ENCODE measurements at regions not wholly inside any gene's neighbourhood (a gene's known extent, or its start where the extent isn't known, plus 50 kb on each side); places are given as distances from the start of the nearest gene placed in this dataset.

- no peak for TF ChIP-seq CTCF (IDR thresholded peaks at IDR 0.05; ENCODE audit: low read depth, low read length)
- Histone ChIP-seq H3K4me1 (no peaks in the 10 kb centered on the region), H3K27me3 (no peaks in the 10 kb centered on the region; the same call in 1 of the 2 replicates), H3K9me3 (no peaks in the 10 kb centered on the region), H3K4me3 (ENCODE audit: low read depth, low read length) (no peak overlapping the region), H3K36me3 (no peaks in the 10 kb centered on the region)
- no peak for DNase-seq
Measured at GRCh38 chr7:17600340-17600752, 301.9 kb downstream of the AHR start.

- Histone ChIP-seq H3K27me3 (no peaks in the 10 kb centered on the region; the same call in 1 of the 2 replicates), H3K4me1 (no peaks in the 10 kb centered on the region), H3K4me3 (ENCODE audit: low read depth, low read length) (no peak overlapping the region), H3K9me3 (no peaks in the 10 kb centered on the region), H3K36me3 (no peaks in the 10 kb centered on the region)
- no peak for DNase-seq
- TF ChIP-seq CTCF (IDR thresholded peaks at IDR 0.05; ENCODE audit: low read depth, low read length), result no peak
Measured at GRCh38 chr7:17601921-17602320, 303.5 kb downstream of the AHR start.

GRCh38 chr7:17608114-17608833, 309.8 kb downstream of the AHR start:
- Histone ChIP-seq H3K27me3 (no peaks in the 10 kb centered on the region), H3K4me1 (no peaks in the 10 kb centered on the region), H3K9me3 (no peaks in the 10 kb centered on the region), H3K36me3 (no peaks in the 10 kb centered on the region), H3K4me3 (ENCODE audit: low read depth, low read length) (no peak overlapping the region)
- TF ChIP-seq CTCF (IDR thresholded peaks at IDR 0.05; ENCODE audit: low read depth, low read length), result no peak
- DNase-seq, result no peak

- no peak for TF ChIP-seq CTCF (IDR thresholded peaks at IDR 0.05; ENCODE audit: low read depth, low read length)
- Histone ChIP-seq H3K4me3 (ENCODE audit: low read depth, low read length) (no peak overlapping the region), H3K9me3 (no peaks in the 10 kb centered on the region), H3K4me1 (no peaks in the 10 kb centered on the region), H3K36me3 (no peaks in the 10 kb centered on the region), H3K27me3 (no peaks in the 10 kb centered on the region)
- DNase-seq, result no peak
Measured at GRCh38 chr7:17611611-17612010, 313.2 kb downstream of the AHR start.

- no peaks in the 10 kb centered on the region for H3K4me1 ChIP-seq
- DNase-seq, result no peak
- no peaks in the 10 kb centered on the region for H3K36me3 ChIP-seq
- TF ChIP-seq CTCF (IDR thresholded peaks at IDR 0.05; ENCODE audit: low read depth, low read length), result no peak
- H3K9me3 ChIP-seq, result no peaks in the 10 kb centered on the region
- H3K4me3 ChIP-seq (ENCODE audit: low read depth, low read length), result no peak overlapping the region
- H3K27me3 ChIP-seq, result no peaks in the 10 kb centered on the region
Measured at GRCh38 chr7:17613338-17614041, 315.0 kb downstream of the AHR start.

- H3K4me1 ChIP-seq, result no peaks in the 10 kb centered on the region
- no peak for TF ChIP-seq CTCF (IDR thresholded peaks at IDR 0.05; ENCODE audit: low read depth, low read length)
- H3K4me3 ChIP-seq (ENCODE audit: low read depth, low read length), result no peak overlapping the region
- no peak for DNase-seq
- no peaks in the 10 kb centered on the region for H3K9me3 ChIP-seq
- H3K27me3 ChIP-seq, result no peaks in the 10 kb centered on the region
- H3K36me3 ChIP-seq, result no peaks in the 10 kb centered on the region
Measured at GRCh38 chr7:17617380-17617779, 318.9 kb downstream of the AHR start.
